H54 (cell line): ENCODE measurements at regions not wholly inside any gene's neighbourhood (a gene's known extent, or its start where the extent isn't known, plus 50 kb on each side); places are given as distances from the start of the nearest gene placed in this dataset.
"Not testable (repeated sequence)": the region's sequence is repeated elsewhere in the genome, so short reads cannot be mapped to it uniquely, and the experiment has no call there.

Experiments
- DNase-seq: peaks from one replicate; pipeline ENCODE4 v3.0.0; 2011; ENCODE audit warnings: low spot score, mixed read lengths; ENCODE audit not compliant: insufficient read length
- FAIRE-seq: peaks from 3 replicates; lab custom pipeline; 2011; peaks lifted over from hg19 to GRCh38; lab: Jason Lieb, UNC
- POLR2A ChIP-seq: IDR thresholded peaks from 2 replicates; pipeline ENCODE4 v1.6.1; 2011; ENCODE audit warnings: low read depth, mild to moderate bottlenecking, low read length

- no peak for TF ChIP-seq POLR2A
- DNase-seq = no peak
- no peak for FAIRE-seq
These were observed 135.7 kb downstream of the IGF1 start for GRCh38 chr12:102344691-102345090.

DNA sequence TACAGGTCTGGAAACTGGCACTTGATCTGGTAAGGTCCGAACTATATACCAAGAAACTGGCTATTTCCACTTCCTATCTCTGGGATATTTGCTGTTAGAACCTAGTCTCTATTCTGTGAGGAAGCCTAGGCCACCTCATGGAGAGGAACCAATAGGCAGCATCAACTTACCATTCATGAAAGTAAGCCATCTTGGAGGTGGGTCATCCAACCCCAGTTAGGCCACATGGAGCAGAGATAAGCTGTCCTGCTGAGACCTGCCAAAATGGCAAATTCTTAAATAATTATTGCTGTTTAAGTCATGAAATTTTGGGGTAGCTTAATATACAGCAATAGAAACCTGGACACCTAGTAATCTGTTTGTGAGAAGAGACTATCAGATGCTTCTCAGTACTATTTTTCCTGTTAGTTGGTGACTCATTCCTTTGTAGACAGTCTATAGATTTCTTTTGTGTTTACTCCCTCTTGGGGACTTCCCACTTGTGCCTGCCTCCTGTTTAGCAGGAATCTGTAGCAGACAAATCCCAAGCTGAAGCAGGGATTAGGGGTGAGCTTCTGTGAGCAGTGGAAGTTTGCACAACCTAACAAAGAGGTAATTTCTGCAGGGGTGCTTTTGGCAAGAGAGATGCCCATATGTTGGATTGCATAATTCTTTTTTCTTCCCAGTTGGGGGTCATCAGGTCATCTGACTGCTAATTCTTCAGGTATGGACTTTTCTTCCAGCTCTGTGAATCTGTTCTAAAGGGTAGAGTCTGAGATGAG, 136.8 kb downstream of the IGF1 start:
- no peak for TF ChIP-seq POLR2A
- DNase-seq = no peak
- no peak for FAIRE-seq

DNA sequence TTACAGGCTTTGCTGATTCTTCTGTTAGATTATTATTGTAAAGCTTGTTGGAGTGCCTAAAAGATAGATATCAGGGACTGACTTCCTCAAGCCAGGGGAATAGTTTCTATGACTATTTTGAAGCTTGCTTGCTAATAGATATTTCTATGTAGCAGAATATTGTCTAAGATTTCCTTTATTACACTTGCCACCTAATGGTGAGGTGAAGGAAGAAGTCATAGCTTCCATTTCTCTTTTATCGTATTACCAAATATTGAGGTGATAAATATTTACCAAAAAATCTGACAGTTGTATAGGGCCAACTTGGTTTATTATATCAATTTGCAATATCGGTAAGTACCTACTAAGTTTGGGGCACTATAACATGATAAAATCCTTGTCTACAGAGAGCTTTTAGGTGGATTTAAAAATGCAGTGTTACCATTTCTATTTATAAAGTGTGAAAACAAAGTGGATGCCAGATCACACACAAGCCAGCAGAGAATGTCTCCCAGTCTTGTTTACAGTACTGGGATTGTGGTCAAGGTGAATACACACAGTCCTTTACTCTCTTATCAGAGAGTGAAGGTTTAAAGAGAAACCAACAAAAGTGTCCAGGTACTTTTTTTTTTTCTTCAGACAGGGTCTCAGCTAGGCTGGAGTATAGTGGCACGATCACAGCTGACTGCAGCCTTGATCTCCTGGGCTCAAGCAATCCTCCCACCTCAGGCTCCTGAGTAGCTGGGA, 137.9 kb downstream of the IGF1 start:
- no peak for TF ChIP-seq POLR2A
- no peak for FAIRE-seq
- DNase-seq = no peak

DNA sequence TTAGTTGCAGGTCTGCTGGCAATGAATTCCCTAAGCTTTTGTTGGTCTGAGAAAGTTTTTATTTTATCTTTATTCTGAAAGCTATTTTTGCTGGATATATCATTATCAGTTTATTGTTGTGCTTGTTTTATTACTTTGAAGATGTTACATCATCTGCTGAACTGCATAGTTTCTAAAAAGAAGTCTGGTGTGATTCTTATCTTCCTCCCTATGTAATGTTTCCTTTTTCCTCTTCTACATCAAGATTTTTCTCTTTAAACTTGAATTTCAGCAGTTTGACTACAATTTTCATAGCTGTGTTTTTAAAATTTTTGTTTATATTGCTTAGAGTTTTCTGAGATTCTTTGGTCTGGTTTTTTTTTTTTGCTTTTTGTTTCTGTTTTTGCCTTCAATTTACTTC, 137.1 kb upstream of the PMCH start:
- FAIRE-seq (no peak), DNase-seq (no peak)
- no peak for TF ChIP-seq POLR2A

DNA sequence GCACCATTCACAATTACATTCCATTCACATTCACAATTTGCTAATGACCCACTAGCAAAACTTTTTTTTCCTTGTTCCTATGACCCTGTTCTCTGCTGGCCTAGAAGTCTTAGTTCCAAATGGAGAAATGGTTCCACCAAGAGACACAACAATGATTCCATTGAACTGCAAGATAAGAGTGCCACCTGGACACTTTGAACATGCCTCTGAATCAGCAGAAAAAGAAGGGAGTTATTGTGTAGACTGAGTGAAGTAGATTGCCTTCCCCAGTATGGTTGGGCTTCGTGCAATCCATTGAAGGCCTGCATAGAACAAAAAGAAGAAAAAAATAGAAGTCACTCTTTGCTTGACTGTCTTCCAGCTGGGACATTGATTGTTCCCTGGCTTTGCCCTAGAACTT, 133.8 kb upstream of the PMCH start:
- no peak for TF ChIP-seq POLR2A
- DNase-seq = no peak
- no peak for FAIRE-seq

DNA sequence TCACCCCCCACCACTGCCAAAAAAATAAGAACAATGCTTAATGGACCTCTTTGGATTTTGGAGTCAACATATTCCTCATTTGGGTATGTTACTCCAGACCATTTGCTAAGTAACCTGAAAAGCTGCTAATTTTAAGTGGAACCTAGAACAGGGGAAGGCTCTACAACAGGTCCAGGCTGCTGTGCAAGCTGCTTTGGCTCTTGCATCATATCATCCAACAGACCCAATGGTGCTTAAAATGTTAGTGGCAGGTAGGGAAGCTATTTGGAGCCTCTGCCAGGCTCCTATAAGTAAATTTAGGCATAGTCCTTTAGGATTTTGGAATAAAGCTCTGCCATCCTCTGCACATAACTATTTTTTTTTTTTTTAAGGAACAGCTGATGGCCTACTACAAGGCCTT, 132.2 kb upstream of the PMCH start:
- DNase-seq (no peak), FAIRE-seq (no peak)
- no peak for TF ChIP-seq POLR2A

- DNase-seq = no peak
- TF ChIP-seq POLR2A = no peak
- FAIRE-seq = no peak
These were observed 129.3 kb upstream of the PMCH start for GRCh38 chr12:102326982-102327381.

DNA sequence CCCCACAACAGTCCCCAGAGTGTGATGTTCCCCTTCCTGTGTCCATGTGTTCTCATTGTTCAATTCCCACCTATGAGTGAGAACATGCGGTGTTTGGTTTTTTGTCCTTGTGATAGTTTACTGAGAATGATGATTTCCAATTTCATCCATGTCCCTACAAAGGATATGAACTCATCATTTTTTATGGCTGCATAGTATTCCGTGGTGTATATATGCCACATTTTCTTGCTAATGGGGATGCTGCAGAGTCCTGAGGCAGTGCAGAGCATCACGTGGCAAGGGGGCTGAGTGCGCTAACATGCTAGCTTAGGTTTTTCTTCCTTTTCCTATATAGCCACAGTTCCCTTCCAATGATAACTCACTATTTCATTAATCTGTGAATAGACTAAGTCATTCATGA, 127.5 kb upstream of the PMCH start:
- not testable (repeated sequence) for DNase-seq, FAIRE-seq

DNA sequence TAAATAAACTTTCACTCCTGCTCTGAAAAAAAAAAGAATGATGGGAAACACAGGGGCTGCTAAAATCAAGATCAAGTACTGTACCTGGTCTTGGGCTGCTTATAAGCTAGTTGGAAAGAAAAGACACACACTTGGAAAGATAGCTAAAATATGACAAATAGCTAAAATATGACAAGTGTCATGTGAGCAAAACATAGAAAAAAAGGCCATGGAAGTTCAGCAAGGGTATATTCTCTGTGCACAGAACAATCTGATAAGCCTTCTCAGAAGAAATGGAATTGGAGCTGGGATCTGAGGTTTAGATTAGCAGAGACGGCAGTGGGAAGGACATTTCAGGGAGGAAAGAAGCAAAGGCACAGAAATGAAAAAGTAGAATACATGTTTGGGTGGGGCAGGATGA, 126.2 kb upstream of the PMCH start:
- DNase-seq (no peak), FAIRE-seq (no peak)
- TF ChIP-seq POLR2A = no peak

DNA sequence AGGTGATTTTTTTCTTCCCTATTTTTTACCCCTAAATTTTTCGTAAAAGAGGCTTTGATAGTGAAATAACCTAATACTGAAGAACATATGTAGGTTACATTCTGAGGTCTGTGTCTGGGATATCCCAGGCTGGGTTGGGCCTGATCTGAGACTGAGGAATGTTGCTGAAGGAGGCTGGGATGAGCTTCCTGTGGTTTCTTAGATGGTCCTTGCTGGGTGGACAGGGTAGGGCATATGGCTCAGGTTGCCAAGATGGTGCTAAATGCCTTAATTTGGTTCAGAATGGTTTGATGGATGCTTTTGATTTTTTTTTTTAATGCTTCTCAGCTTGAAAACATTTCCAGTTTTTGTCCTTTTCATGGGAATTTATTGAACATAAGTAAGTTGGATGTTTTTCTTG, 124.6 kb upstream of the PMCH start:
- FAIRE-seq = no peak
- no peak for TF ChIP-seq POLR2A
- no peak for DNase-seq

DNA sequence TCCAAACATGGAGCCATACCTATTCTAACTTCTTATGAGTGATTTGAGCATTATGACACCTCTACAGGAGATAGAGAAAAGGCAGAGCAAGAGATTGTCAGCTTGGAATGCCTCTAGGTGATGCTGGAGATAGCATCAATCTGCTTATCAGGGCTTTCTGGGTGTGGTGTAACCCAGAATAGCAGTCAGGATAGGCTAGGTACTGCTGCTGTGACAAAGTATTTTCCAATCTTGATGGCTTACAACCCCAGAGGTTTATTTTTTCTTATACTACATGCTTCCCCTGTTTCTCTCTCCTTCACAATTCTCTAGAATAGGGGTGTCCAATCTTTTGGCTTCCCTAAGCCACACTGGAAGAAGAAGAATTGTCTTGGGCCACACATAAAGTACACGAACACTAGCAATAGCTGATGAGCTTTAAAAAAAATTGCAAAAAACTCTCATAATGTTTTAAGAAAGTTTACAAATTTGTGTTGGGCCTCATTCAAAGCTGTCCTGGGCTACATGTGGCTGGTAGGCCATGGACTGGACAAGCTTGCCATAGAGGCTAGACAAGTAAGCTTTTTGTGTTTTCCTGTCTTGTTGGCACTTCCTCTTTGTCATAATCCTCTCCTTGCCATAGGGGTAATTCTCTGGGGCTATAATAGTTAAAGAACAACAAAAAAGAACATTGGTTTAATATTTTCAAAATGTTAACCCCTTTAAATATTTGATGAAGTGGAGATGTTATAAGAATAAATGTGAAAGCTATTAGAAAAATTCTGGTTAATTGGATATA, 123.9 kb upstream of the PMCH start:
- no peak for DNase-seq
- FAIRE-seq = no peak
- TF ChIP-seq POLR2A = no peak

GRCh38 chr12:102317155-102317554, 119.5 kb upstream of the PMCH start:
- FAIRE-seq = no peak
- DNase-seq = no peak
- no peak for TF ChIP-seq POLR2A

DNA sequence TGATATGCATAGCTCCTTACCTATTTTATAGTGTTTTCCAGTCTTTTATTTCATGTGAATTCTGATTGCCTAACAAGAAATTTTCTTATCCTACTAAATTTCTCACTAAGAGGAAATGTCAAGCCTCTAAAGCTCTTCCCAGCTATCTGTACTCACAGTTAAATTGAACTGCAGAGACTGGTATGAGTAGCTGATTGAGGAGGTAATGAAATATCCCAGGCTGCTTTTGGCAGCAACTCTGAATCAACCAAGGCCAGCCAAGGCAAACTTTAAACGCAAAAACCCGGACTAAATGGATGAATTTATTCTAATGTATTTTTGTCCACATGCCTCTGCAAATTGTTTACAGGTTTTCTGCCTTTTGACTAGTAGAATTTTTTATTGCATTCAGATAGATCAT, 119.1 kb upstream of the PMCH start:
- FAIRE-seq = no peak
- TF ChIP-seq POLR2A = no peak
- DNase-seq = no peak

DNA sequence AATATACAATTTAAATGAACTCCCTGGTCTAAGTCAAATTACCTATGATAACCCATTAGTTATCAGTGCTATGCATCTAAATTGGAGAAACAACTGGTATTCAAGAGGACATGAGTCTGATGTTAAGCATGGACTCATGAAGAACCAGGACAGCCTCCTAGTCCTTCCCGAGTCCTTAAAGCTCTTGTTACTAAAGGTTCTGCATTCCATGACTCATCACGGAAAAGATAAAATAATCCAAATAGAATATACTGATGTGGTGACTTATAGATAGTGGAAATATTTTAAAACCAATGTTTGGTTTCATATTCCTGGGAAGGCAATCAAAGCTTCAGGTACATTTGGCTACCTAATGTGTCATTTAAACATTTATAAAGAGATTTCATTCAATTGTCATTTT, 117.2 kb upstream of the PMCH start:
- DNase-seq = no peak
- FAIRE-seq = no peak
- no peak for TF ChIP-seq POLR2A

DNA sequence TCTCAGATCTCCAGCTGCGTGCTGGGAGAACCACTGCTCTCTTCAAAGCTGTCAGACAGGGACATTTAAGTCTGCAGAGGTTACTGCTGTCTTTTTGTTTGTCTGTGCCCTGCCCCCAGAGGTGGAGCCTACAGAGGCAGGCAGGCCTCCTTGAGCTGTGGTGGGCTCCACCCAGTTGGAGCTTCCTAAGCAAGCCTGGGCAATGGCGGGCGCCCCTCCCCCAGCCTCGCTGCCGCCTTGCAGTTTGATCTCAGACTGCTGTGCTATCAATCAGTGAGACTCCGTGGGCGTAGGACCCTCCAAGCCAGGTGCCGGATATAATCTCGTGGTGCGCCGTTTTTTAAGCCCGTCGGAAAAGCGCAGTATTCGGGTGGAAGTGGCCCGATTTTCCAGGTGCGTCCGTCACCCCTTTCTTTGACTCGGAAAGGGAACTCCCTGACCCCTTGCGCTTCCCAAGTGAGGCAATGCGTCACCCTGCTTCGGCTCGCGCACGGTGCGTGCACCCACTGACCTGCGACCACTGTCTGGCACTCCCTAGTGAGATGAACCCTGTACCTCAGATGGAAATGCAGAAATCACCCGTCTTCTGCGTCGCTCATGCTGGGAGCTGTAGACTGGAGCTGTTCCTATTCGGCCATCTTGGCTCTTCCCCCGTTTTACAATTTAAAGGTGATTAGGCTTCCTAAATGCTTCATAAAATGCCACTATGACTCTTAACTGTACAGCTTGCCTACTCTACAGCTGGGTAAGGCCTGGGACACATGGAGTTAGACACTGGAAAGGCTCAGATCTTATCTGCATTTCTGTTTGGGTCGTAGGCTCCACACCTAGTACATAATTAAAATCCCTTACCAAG, 115.7 kb upstream of the PMCH start:
- FAIRE-seq, DNase-seq: not testable (repeated sequence)
